GM12864 (cell line): ENCODE measurements at regions not wholly inside any gene's neighbourhood (a gene's known extent, or its start where the extent isn't known, plus 50 kb on each side); places are given as distances from the start of the nearest gene placed in this dataset.

ENCODE experiments used
- DNase-seq: peaks from one replicate; pipeline ENCODE4 v3.0.0-alpha.2; 2011; ENCODE audit warnings: low read depth
- H3K4me3 ChIP-seq: 2 replicates; pipeline ENCODE4 v1.5.1; 2011; ENCODE audit warnings: mild to moderate bottlenecking, low read depth, low read length, control low read depth
- TF ChIP-seq, protein P1 (sequence below): IDR thresholded peaks from 2 replicates; pipeline ENCODE4 v1.5.1; 2011; ENCODE audit warnings: low read depth, mild to moderate bottlenecking, moderate library complexity, low read length, control low read depth, inconsistent platforms; ENCODE audit errors: missing control alignments

DNA sequence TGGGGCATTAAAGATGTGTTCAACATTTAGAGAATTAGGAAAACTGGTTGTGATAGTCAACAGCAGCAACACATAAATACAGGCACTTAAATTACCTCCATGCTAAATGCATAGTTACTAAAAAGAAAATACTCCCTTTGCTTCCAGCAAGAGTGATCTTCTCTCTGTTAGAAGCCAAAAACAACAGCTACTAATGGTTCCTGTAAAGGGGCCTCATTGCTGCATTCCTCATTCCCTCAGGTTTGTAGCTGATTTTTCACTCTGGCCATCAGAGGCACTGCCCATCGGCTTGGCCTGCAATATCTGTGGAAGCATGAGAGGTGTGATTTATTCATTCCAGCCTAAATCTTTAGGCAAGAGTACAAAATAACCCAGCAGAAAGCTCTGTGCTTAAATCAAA is 466.0 kb upstream of the ADAMTS16 start:
- no peak for DNase-seq
- H3K4me3 ChIP-seq: no peak overlapping the region
- TF ChIP-seq, protein P1, sequence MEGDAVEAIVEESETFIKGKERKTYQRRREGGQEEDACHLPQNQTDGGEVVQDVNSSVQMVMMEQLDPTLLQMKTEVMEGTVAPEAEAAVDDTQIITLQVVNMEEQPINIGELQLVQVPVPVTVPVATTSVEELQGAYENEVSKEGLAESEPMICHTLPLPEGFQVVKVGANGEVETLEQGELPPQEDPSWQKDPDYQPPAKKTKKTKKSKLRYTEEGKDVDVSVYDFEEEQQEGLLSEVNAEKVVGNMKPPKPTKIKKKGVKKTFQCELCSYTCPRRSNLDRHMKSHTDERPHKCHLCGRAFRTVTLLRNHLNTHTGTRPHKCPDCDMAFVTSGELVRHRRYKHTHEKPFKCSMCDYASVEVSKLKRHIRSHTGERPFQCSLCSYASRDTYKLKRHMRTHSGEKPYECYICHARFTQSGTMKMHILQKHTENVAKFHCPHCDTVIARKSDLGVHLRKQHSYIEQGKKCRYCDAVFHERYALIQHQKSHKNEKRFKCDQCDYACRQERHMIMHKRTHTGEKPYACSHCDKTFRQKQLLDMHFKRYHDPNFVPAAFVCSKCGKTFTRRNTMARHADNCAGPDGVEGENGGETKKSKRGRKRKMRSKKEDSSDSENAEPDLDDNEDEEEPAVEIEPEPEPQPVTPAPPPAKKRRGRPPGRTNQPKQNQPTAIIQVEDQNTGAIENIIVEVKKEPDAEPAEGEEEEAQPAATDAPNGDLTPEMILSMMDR: no peak

DNA sequence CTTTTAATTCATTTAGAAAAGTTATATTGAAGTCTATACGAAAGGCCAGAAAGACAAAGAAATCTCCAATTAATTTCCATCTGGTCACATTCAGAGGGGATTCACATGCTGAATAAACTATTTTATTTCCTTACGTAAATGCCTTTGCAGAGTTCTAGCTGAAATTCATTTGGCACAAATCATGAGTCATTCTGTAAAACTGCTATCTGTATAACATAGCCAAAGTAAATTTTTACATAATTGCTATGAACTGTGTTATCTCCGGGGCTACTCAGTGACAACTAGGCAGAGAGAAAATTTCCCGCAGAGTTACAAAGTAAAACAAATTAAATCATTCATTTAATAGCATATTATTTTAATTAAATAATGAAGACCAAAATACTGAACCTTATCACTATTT is 463.2 kb upstream of the ADAMTS16 start:
- H3K4me3 ChIP-seq: no peak overlapping the region
- TF ChIP-seq, protein P1: no peak
- DNase-seq: no peak

DNA sequence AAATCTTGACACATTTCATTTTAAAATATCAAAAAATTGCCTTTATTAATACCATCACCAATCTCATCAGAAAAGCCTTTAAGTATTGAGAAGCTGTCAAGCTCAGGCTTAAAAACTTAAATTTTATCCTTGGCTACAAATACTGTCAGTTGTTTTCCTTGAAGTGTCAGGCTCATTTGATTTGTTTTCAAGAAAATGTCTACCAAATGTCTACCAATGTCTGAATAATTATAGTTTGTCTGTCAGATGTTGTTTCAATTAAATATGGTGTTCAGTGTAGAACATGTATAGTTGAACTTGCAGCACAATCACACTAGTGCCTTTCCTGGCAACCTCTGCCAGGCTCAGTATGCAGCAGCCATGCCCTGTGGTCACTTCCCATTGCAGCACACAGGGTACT is 455.2 kb upstream of the ADAMTS16 start:
- TF ChIP-seq, protein P1: no peak
- H3K4me3 ChIP-seq: no peak overlapping the region
- DNase-seq: no peak

DNA sequence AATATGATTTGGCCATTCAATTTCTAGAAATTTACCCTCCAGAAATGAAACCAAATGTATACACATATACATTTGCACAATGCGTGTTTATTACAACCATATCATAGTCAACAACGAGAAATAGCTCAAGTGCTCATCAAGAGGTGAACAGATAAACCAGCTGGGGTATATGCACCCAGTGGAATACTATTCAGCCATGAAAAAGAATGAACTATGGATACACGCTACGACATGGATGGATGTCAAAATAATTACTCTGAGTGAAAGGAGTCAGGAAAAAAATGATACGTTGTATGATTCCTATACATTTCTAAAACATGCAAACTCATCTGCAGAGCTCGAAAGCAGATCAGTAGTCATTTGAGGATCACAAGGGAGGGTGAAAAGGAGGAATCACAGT is 441.5 kb upstream of the ADAMTS16 start:
- H3K4me3 ChIP-seq: no peak overlapping the region
- TF ChIP-seq, protein P1: no peak

DNA sequence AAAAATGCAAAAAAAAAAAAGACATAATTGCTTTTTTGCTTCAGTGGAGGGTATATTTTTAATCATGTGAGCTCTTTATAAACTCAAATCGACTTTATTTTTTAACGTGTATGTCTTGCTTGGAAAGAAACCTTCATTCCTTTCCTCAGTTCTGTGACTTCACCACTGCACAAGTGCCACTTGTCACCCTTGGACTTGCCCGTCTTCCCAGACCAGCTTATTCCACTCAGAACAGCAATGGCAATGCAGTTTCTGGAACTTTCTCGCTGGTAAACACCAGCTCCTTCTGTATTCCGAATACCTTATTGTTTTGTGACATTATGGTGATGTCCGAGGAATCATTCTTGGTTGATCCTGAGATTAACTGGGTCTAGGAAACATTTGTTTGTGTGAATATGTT is 440.5 kb upstream of the ADAMTS16 start:
- no peak overlapping the region for H3K4me3 ChIP-seq
- no peak for DNase-seq
- TF ChIP-seq, protein P1: no peak

More for the DNA sequence above, 441.5 kb upstream of the ADAMTS16 start:
- DNase-seq: no peak

GRCh38 chr5:4700069-4700468 is 440.1 kb upstream of the ADAMTS16 start:
- TF ChIP-seq, protein P1: no peak
- H3K4me3 ChIP-seq: no peak overlapping the region
- no peak for DNase-seq

DNA sequence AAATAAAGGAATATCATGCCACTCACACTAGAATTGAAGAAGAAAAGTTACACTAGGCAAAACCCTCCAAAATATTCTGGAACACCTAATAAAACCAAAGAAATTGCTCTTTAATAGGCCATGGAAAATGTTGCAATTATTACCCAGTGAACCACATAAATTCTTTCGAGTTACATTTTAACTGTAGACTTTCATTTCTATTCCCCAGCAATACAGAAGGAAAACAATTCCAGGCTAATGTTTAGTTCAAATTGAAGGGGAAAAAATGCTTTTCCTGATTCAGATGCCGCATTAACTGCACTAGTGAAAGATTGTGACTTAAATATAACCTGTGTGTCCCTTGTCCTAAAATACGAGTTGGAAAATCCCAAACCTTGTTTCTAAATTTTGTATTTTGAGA is 439.3 kb upstream of the ADAMTS16 start:
- no peak overlapping the region for H3K4me3 ChIP-seq
- TF ChIP-seq, protein P1: no peak
- DNase-seq: no peak
